GM19372 (cell line): ENCODE measurements at regions not wholly inside any gene's neighbourhood (a gene's known extent, or its start where the extent isn't known, plus 50 kb on each side); places are given as distances from the start of the nearest gene placed in this dataset.

Source experiments
- ATAC-seq: cut with Tn5 transposase; IDR thresholded peaks from one replicate; pipeline ENCODE4 v1.9.1; 2021; ENCODE audit warnings: mild to moderate bottlenecking, low read depth, moderate library complexity; ENCODE audit not compliant: unreplicated experiment

DNA sequence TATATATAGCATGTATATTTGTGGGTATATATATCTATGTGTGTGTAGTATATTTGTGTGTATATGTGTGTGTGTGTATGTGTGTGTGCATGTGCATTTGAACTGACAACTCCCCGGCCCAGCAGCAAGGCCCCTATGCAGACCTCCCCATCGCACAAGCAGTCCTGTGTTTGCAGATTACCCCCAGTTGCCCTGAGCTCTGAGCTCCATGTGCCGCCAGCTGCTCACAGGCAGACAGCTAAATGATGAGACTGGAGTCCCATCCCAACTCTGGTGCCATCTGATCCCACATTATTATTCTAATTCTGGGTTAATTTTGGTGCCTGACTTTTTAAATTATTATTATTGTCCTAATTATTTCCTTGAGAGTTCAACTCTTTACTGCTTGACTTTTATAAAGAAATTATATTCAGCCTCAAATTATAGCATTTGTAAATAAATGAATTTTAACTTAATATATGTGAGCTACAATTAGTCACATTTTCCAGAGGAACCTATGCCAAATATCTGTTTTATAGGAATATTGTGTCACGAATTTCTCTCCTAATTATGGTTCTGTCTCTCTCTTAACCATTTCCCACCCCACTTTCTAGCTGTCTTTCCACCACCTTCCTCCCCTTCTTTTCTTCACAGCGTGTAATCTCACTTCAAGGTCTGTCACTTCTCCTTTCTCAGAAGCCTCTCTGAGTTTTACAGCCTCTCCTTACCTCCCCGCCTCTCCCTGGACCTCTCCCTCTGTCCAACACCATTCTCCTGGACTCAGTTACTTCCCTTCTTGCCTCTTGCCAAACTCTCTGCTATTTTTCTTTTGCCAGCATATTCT lies 90.6 kb upstream of the SYNDIG1 start:
- no peak for ATAC-seq

DNA sequence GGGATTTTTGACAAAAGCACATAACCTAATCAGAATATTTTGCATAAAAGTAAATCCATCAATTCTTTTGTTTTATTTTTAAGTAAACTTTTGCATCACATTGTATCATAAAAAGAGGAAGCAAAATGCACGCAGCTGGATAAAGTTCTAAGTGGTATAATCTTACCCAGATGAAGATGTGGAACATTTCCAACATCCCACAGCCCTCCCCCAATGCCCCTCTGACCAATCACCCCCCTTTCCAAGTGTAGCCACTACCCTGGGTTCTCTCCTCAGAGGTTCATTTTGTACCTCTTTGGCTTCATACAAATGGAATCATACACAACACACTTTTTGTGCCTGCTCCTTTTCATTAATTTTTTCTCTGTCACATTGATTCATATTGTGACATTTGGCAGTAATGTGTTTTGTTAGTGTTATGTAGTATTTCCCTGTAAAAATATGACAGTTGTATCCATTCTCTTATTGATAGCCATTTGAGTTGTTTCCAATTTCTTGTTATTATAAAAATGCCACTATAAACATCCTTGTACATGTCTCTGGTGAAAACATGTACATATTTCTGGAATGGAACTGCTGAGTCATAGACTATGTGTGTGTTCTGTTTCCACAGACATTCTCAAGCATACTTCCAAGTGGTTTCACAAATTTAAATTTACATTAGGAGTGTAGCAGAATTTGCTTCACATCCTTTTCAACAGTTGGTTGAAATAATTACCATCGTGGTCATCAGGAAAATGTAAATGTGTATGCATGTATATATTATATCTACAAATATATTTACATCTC lies 92.9 kb upstream of the SYNDIG1 start:
- no peak for ATAC-seq

DNA sequence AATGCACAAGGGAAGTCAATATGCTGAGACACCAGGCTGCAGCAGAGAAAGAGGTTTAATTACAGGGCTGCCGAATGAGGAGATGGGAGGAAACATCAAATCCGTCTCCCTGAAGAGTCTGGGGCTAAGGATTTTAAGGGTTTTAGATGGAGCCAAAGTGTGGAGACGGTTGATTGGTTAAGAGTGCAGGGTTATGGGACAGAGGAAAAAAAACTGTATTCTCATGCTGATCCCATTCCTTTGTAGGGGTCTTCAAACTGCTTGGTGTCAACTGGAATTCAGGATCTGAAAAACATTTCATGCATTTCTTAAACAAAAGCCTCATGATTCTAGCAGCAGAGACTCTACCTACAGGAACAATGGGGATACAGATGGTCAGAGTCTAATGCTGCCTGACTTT lies 96.1 kb upstream of the SYNDIG1 start:
- no peak for ATAC-seq

DNA sequence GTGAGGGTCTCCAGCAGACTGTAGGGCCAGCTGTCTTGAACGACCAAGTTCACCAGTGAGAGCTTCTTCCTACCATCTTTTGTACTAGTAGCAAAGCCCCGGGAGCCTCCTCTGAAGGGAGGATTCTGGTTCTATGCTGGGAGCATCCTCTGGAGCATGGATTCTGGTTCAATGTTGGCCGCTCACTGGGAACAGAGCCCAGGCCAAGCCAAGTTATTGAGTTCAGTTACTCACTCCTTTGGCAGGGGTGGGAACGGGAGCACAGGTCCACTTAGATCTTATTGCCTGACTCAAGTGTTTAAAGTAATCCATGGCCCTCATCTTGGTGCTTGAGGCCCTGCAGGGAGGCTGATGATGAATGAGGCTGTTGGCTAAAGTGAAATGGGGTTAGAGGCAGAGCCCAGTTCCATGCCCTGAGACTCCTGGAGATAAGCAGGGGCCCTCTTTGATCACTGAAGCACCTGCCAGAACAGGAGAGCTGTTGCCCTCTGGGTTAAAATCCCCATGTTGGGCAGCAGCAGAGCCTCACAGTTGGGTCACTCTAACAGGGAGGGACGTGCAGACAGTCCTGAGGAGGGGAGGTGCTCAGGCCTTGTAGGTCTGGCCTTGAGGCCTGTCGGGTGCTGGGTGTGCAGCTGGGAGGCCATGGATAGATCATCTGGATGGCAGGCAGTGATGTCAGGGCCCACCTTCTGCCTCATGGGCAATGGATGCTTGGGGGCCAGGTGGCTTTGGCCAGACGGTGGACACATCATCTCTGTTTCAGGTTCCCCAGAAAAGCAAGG lies 98.3 kb upstream of the SYNDIG1 start:
- no peak for ATAC-seq

DNA sequence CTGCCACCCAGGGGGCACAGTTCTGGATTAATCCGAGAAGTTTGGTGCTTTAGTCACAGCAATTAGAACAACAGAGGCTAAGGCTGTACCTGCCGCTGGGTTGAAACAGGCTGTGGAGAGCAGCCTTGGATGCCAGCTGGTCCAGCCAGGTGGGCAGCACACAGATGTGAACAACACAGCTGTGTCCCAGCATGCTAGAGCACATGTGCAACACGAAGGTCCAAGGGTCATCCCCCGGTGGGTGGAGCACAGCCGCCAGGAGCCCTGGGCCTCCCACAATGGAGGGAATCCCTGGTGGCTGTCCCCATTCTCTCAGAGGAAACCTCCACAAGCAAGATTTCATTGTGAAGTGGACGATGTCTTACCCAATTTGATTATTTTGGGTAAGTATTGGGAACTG lies 99.2 kb upstream of the SYNDIG1 start:
- no peak for ATAC-seq

DNA sequence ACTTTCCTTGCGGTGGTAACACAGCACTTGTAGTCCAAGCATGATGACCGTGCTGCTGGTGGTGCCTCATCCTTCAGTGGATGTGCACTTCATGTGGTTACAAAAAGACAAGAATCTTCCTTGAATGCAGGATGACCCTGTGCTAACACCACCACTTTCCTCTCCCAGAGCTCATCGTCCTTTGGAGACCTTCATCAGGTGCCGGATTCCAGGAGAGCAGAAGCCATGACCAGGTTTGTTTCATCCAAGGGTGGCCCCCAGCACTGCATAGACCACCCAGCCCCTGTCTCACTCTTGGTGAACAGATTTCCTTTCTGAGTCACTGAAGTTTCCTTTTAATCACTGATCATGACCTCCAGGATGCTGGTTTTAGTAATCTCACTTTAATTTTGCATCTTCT lies 101.2 kb upstream of the SYNDIG1 start:
- no peak for ATAC-seq

DNA sequence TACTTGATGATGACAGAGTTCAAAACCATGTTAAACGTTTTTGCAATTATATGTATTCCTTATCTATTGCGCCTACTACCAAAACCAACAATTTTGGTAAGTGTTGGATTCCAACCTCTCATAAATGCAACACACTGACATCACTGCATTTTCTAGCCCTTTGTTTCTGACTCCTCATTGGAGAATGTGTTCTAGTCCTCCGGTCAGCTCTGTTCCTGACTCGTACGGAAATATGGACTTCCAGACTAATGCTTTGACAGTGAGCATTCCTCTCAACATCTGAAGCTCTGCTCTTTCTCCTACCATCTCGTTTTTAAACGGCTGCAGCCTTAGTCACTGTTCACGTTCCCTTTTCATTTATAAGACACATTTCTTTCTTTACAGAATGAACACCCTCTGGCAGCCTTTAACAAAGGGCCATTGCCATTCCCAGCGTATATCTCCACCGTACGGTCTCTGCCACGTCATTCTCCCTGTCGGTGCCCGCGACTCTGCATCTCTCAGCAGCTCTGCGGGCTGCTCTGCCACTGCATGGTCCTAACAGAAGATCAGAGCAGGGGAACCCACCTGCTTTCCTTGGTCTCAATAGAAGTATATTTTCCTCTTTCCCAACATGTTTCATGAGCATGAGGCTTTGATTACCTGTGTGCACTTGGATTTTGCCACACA lies 103.0 kb upstream of the SYNDIG1 start:
- no peak for ATAC-seq

DNA sequence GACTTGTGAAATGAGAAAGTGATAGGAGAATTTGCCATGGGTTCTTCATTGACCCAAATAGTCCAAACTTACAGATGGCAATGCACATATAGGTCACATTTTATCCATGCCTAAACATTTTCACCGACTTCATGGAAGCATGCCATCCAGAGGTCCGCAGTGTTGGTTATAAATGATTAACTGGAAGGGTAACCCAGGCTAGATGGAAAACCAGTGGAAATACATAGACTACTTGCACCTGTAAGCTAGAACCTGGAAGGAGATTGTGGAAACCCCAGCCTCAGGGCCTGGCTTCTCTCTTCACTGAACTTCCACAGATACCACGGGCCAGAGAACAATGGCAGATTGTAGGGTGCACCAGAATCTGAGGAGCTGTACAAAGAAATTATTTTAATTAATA lies 103.8 kb upstream of the SYNDIG1 start:
- ATAC-seq, result no peak

DNA sequence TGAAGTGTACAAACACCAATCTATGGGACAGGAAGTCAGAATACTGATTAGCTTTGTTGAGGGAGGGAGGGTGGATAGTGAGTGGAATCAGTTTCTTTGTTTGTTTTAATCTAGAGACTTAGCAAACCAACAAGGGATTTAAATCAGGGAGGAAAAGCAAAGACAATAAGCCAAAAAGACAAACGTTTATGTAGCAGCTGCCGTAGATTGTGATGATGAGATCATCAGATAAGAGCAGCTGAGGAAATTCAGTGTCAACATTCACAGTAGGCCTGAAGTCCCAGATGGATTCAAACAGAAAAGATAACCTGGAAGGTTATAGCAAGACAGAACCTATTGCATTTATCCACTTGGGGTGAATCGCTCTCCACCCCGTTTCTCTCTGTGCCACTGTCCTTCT lies 104.9 kb upstream of the SYNDIG1 start:
- no peak for ATAC-seq

DNA sequence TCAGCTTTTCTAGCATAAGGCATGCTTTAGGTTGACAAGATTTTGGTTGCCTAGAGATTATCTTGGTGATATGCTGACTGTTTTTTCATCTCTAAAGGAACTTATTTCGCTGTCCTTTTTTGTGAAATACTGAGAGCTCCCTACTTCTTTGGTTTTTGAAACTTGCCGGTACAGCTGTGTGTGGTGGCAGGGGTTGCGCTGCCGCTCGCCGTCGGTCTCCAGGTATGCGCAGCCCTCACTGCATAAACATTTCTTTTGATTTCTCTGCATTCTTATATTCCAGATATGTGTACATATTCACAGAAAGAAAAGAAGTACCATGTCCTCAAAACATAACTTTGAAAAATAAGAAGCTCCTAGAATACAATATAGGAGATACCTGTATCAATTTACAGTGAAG lies 106.4 kb upstream of the SYNDIG1 start:
- ATAC-seq, result no peak

DNA sequence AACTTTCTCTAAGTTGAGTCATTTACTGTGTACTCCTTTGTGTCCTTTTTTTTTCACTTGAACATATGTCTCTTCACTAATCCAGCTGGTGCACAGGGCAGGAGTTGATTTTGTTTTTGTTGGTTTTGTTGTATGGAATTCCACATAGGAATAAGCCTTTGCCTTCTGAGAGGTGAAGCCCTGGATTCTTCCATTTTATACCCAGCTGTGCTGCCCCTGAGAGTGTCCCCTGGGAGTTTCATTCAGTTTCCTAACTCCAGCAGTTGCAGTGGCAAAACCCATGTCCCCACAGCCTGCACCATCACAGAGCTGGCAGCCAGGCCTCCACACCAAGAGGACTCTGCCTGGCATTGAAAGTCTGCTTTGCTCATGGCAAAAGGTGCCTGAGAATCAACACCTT lies 107.3 kb upstream of the SYNDIG1 start:
- no peak for ATAC-seq

DNA sequence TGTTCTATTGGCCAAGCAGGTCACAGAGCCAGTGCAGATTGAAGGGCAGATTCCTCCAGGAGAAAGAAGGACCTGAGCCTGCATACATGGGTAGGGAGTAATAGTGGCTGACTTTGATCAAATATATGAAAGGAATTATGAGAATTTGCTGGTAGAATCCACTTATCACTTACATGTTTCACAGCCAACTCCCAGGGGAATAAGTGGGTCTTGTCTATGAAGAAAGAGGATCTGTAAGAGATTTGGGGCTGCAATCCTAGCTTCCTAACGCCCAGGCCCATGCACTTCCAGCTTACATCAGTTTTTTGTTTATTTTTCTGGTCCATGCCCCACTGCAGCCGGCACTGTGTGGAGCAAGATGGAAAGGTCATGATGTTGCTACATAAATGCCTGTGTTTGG lies 107.9 kb upstream of the SYNDIG1 start:
- no peak for ATAC-seq

DNA sequence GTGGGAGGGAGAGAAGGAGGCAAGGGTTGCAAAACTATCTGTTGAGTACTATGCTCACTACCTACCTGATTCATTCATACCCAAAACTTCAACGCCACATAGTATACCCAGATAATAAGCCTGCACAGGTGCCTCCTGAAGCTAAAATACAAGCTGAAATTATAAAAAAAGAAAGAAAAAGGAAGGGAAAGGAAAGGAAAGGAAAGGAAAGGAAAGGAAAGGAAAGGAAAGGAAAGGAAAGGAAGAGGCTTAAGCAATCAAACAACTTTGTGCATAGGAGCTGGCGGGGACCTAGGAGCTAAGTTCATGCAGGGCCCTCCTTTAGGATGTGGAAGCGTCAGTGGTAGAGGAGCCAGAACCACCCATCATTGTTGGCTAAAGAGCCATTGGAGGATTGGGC lies 108.9 kb upstream of the SYNDIG1 start:
- no peak for ATAC-seq

DNA sequence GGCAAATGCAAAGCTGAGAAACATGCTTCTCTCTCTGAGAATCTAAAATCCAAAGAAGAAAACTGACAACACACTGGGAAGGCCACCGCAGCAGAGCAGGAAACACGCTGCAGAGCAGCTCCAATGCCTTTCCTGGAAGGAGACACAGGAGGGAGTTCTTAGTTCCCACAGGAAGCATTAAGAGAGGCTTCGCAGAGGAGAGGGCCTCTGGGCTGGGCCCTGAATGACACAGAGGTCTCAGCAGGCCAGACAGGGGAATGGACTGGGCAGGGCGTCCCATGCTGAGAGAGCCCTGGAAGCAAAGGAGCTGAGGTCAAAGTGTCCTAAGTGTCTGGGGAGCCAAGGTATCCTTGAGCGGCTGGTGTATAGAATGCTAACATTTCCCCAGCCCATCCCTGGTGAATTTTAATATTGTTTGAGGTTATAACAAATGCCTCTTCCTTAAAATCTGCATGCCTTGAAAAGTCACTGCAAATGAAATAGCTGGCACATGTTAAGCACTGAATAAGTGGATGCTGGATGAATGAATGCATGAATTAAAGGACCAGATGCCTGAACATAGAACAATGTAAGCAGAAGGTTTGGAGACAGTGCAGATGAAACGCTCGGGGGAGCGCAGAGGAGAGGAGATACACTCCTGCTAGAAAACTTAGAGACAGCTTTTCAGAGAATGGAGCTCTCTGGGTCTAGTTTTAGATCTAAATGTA lies 110.0 kb upstream of the SYNDIG1 start:
- no peak for ATAC-seq

DNA sequence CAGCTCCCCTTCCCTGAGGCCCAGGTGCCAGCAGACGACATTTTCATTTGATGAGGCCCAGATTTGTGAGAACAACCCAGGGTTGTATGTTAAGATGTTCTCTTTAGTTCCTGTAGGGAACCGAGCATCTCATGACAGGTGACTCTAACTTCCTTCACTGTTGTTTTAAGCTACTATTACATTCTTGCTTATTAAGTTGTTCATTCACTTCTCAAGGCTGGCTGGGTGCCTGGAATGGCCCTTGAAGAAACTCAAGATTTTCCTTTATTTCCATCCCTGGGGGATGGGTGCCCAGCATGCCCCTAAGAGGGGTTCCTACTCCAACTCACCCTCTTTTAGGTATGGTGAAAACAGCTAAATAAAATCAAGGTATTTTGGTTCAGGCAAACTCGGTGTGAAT lies 111.5 kb upstream of the SYNDIG1 start:
- no peak for ATAC-seq

DNA sequence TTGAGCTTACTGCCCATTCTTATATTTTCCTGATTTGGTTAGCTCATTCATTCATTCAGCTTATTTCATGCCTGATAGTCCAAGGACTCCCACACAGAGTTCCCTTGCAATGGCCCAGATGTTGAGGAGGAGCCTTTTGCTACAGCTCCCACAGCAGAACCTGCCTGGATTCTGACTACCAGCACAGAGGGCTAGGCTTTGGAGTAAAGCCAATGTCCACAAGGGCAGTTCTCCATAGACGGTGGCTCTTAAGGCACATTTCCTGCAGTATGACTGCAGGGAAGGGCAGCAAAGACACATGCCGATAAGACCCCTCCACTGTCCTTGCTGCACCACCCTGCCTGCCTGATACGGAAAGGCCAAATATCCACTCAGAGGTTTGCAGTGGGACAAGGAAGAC lies 112.3 kb upstream of the SYNDIG1 start:
- no peak for ATAC-seq

DNA sequence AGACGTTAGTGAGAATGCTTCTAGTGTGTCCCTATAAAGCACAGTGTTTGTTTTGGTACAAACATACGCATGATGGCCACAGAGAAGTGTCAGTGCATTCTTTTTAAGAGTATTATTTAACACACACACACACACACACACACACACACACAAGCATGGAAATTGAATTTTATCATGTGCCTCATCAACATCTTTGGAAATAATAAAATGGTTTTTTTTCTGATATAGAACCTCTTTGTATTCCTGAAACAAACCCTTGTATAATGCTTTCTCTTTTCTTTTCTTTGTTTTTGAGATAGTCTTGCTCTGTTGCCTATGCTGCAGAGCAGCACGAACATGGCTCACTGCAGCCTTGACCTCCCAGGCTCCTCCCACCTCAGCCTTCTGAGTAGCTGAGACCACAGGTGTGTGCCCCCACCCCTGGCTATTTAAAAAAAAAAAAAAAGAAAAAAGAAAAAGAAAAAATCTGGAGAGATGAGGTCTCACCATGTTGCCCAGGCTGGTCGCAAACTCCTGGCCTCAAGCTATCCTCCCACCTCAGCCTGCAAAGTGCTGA lies 116.2 kb upstream of the SYNDIG1 start:
- no peak for ATAC-seq

DNA sequence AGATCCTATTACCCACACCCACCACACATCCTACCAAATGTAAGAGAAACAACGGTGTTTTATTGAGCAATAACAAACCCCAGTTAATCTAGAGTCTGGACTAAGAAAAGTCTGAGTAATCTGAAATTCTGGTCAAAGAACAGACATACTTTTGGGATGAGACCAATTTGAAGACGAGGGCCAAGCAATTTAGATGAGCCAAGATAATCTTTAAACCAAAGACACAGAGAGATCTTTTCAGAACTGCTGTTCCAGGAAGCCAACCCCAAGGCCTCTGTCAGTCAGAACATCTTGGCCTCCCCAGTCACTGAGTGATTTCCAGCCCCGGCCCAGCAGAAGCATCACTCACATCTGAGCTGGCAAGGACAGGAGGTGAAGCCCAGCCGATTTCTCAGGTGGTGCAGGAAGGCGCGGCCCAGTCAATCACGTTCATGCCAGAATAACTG lies 118.5 kb upstream of the SYNDIG1 start:
- ATAC-seq, result no peak

DNA sequence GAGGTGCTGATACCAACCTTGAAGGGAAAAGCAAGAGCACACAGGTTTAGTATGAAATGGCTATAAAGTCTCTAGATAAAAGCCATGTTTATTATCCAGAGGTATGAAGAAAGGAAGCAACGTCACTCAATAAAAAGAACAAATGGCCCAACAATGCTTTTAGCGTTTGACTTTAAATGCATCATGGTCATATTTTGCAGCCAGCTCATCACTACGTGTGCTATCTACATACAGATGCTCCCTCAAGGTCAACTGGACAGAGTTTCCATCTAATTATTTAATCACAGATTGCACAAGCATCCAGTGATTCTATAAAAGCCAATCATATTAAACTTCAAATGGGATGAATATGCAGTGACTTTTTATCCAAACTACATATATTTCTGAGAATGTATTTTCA lies 127.6 kb upstream of the SYNDIG1 start:
- no peak for ATAC-seq

DNA sequence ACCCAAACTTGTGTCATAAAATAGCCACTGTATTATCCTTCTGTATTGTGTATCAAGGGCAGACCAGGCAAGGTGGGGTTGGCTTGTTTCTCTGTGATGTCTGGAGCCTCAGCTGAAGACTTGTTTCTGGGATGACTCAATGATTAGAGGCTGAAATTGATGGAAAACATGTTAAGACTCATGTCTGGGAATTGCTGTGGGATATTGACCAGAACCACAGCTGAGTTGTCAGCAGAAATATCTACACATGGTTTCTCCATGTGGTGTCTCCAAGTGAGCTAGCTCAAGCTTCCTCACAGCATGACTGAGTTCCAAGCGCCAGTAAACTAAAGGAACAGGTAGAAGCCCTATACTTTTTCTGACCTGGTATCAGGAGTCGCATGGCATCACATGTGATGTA lies 128.5 kb upstream of the SYNDIG1 start:
- ATAC-seq, result no peak
